ENCODE measurements at regions not wholly inside any gene's neighbourhood (a gene's known extent, or its start where the extent isn't known, plus 50 kb on each side); places are given as distances from the start of the nearest gene placed in this dataset.

- H3K36me3 ChIP-seq = no peaks in the 10 kb centered on the region
- no peak overlapping the region for H3K27ac ChIP-seq
- DNase-seq = no peak
- peaks cover 8 to 17% (median 10%) of the 10 kb centered on the region in 4 donors for H3K9me3 ChIP-seq
- no peak overlapping the region for H3K4me3 ChIP-seq
- no peaks in the 10 kb centered on the region for H3K27me3 ChIP-seq
- WGBS, 2 donors = 88 to 95% methylated on average over 16 of the region's 16 CpGs
- H3K4me1 ChIP-seq = no peaks in the 10 kb centered on the region
- no peak for TF ChIP-seq POLR2AphosphoS5 (IDR thresholded peaks at IDR 0.05)
- TF ChIP-seq EP300 (IDR thresholded peaks at IDR 0.05) = no peak
- no peak for TF ChIP-seq CTCF (IDR thresholded peaks at IDR 0.05)
- TF ChIP-seq POLR2A (IDR thresholded peaks at IDR 0.05) = no peak
- no peak for ATAC-seq (ENCODE audit: low FRiP score in 2 of 2)
Measured at GRCh38 chr18:75588412-75588811, 160.9 kb upstream of the SMIM21 start.

GRCh38 chr18:75587131-75587530 is 159.6 kb upstream of the SMIM21 start:
- DNase-seq = no peak
- Histone ChIP-seq H3K4me3 (no peak overlapping the region), H3K9me3 (peaks cover 0 to 6% (median 1%) of the 10 kb centered on the region in 4 donors), H3K27me3 (no peaks in the 10 kb centered on the region), H3K27ac (no peak overlapping the region), H3K4me1 (no peaks in the 10 kb centered on the region), H3K36me3 (no peaks in the 10 kb centered on the region)
- TF ChIP-seq POLR2A (IDR thresholded peaks at IDR 0.05) (no peak), POLR2AphosphoS5 (IDR thresholded peaks at IDR 0.05) (no peak), EP300 (IDR thresholded peaks at IDR 0.05) (no peak), CTCF (IDR thresholded peaks at IDR 0.05) (no peak)
- 72 to 76% methylated on average over 6 of the region's 6 CpGs for WGBS, 2 donors
- no peak for ATAC-seq (ENCODE audit: low FRiP score in 2 of 2)

GRCh38 chr18:75586130-75586889 is 158.8 kb upstream of the SMIM21 start:
- no peaks in the 10 kb centered on the region for H3K4me1 ChIP-seq
- DNase-seq (no peak), ATAC-seq (ENCODE audit: low FRiP score in 2 of 2) (no peak)
- 81 to 84% methylated on average over 9 of the region's 9 CpGs for WGBS, 2 donors
- no peaks in the 10 kb centered on the region for H3K27me3 ChIP-seq
- H3K9me3 ChIP-seq = no peaks in the 10 kb centered on the region
- no peak overlapping the region for H3K4me3 ChIP-seq
- TF ChIP-seq EP300 (IDR thresholded peaks at IDR 0.05) (no peak), CTCF (IDR thresholded peaks at IDR 0.05) (no peak), POLR2AphosphoS5 (IDR thresholded peaks at IDR 0.05) (no peak)
- no peak overlapping the region for H3K27ac ChIP-seq
- H3K36me3 ChIP-seq = no peaks in the 10 kb centered on the region

GRCh38 chr18:75582940-75583339 is 155.4 kb upstream of the SMIM21 start:
- Histone ChIP-seq H3K4me1 (no peaks in the 10 kb centered on the region), H3K4me3 (no peak overlapping the region), H3K36me3 (no peaks in the 10 kb centered on the region), H3K27ac (no peak overlapping the region), H3K9me3 (no peaks in the 10 kb centered on the region), H3K27me3 (no peaks in the 10 kb centered on the region)
- WGBS, 2 donors = 78 to 84% methylated on average over 6 of the region's 6 CpGs
- TF ChIP-seq EP300 (IDR thresholded peaks at IDR 0.05) = no peak
- TF ChIP-seq POLR2AphosphoS5 (IDR thresholded peaks at IDR 0.05) = no peak
- TF ChIP-seq POLR2A (IDR thresholded peaks at IDR 0.05) = no peak
- TF ChIP-seq CTCF (IDR thresholded peaks at IDR 0.05) = no peak
- peak in 1 of 2 donors; percentile 19 for ATAC-seq (ENCODE audit: low FRiP score in 2 of 2)
- DNase-seq = peak in 1 of 2 donors; percentile 45

- no peak for ATAC-seq (ENCODE audit: low FRiP score in 2 of 2)
- H3K36me3 ChIP-seq = no peaks in the 10 kb centered on the region
- no peaks in the 10 kb centered on the region for H3K9me3 ChIP-seq
- H3K4me1 ChIP-seq = no peaks in the 10 kb centered on the region
- H3K27me3 ChIP-seq = no peaks in the 10 kb centered on the region
- WGBS, 2 donors = 70 to 79% methylated on average over 3 of the region's 3 CpGs
- no peak overlapping the region for H3K4me3 ChIP-seq
- no peak overlapping the region for H3K27ac ChIP-seq
- TF ChIP-seq CTCF (IDR thresholded peaks at IDR 0.05) (no peak), POLR2A (IDR thresholded peaks at IDR 0.05) (no peak), EP300 (IDR thresholded peaks at IDR 0.05) (no peak), POLR2AphosphoS5 (IDR thresholded peaks at IDR 0.05) (no peak)
- DNase-seq = no peak
Measured at GRCh38 chr18:75582406-75582821, 154.9 kb upstream of the SMIM21 start.
